CD4-positive, alpha-beta memory T cell (primary cell): ENCODE measurements at regions not wholly inside any gene's neighbourhood (a gene's known extent, or its start where the extent isn't known, plus 50 kb on each side); places are given as distances from the start of the nearest gene placed in this dataset.

ENCODE experiments used
- CTCF ChIA-PET: fragments of 350-600 bp; sonication (Branson Sonifier 250); formaldehyde crosslinking; loops from one replicate; lab custom pipeline; 2021; ENCODE audit warnings: inconsistent platforms; ENCODE audit not compliant: partially characterized antibody; lab: Charles Lee
- POLR2A ChIA-PET: fragments of 350-600 bp; sonication (Branson Sonifier 250); formaldehyde crosslinking; loops from one replicate; lab custom pipeline; 2021; ENCODE audit not compliant: partially characterized antibody; lab: Charles Lee
- DNase-seq, 5 donors: peaks; one replicate each; pipeline versions ENCODE4 v3.0.0 to v3.0.0-alpha.2; 2020 to 2022; ENCODE audit warnings: mixed read lengths in 1 of 5
- H3K27ac ChIP-seq: one replicate; pipeline ENCODE4 v1.7.0; 2013; ENCODE audit warnings: low read depth, low read length
- H3K27me3 ChIP-seq: 2 replicates; pipeline ENCODE4 v1.7.0; 2013; ENCODE audit warnings: mild to moderate bottlenecking, low read length, moderate library complexity; ENCODE audit not compliant: insufficient read depth
- H3K36me3 ChIP-seq: 2 replicates; pipeline ENCODE4 v1.7.0; 2013; ENCODE audit warnings: mild to moderate bottlenecking, low read length, moderate library complexity; ENCODE audit not compliant: insufficient read depth
- H3K4me1 ChIP-seq: 2 replicates; pipeline ENCODE4 v1.7.0; 2013; ENCODE audit warnings: mild to moderate bottlenecking, low read length, moderate library complexity; ENCODE audit not compliant: insufficient read depth
- H3K4me3 ChIP-seq, 2 donors: one replicate each; pipeline ENCODE4 v1.7.0; 2013; ENCODE audit warnings: low read length in 2 of 2, mild to moderate bottlenecking in 1 of 2
- H3K9me3 ChIP-seq, 2 donors: one replicate each; pipeline ENCODE4 v1.7.0; 2013; ENCODE audit warnings: low read length in 2 of 2, control low read depth in 1 of 2; ENCODE audit not compliant: control insufficient read depth in 1 of 2
- H3K27ac Mint-ChIP-seq, 7 donors: one replicate each; pipeline ENCODE4 v1.8.0; 2020 to 2021; ENCODE audit warnings: mixed read lengths in 7 of 7, mild to moderate bottlenecking in 6 of 7, inconsistent platforms in 3 of 7, moderate library complexity in 3 of 7
- H3K27me3 Mint-ChIP-seq, 2 donors: one replicate each; pipeline ENCODE4 v1.8.0; 2020 to 2021; ENCODE audit warnings: mixed read lengths in 2 of 2
- H3K36me3 Mint-ChIP-seq, 2 donors: one replicate each; pipeline ENCODE4 v1.8.0; 2020 to 2021; ENCODE audit warnings: mixed read lengths in 2 of 2, inconsistent platforms in 1 of 2, mild to moderate bottlenecking in 1 of 2
- H3K4me1 Mint-ChIP-seq, 4 donors: one replicate each; pipeline ENCODE4 v1.8.0; 2020 to 2021; ENCODE audit warnings: mixed read lengths in 4 of 4, mild to moderate bottlenecking in 1 of 4
- H3K4me3 Mint-ChIP-seq, 8 donors: one replicate each; pipeline ENCODE4 v1.8.0; 2020 to 2021; ENCODE audit warnings: mixed read lengths in 8 of 8, mild to moderate bottlenecking in 7 of 8, moderate library complexity in 6 of 8, inconsistent platforms in 3 of 8
- H3K9me3 Mint-ChIP-seq, 8 donors: one replicate each; pipeline ENCODE4 v1.8.0; 2020 to 2021; ENCODE audit warnings: mixed read lengths in 8 of 8, mild to moderate bottlenecking in 5 of 8, inconsistent platforms in 3 of 8, moderate library complexity in 1 of 8
- intact Hi-C: fragments of 100-400 bp; cut with micrococcal nuclease; formaldehyde crosslinking; loops from one replicate; pipeline ENCODE4 v1.15.1; 2023

DNA sequence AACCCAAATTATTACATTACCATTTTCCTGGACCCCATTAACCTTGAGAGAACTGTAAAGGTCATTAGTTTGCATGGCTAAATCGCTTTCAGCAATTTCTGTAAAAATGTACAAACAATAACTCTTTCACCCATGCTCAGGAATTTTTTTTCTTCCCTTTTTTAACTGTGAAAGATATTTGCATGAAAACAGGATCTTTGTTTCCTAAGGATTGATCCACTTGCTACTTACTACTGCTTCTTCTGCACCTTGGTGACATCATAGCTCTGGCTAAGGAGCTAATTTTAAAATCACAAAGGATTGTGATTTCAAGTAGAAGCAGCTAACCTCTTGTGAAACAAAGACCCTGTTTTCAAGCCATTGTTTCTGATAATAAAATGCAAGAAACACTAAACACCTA, 274.6 kb upstream of the ESRRG start:
- no peak overlapping the region for H3K4me3 Mint-ChIP-seq
- no peak overlapping the region for H3K27ac Mint-ChIP-seq
- Histone ChIP-seq H3K4me3 (no peak overlapping the region), H3K4me1 (no peaks in the 10 kb centered on the region), H3K27ac (no peak overlapping the region), H3K9me3 (no peaks in the 10 kb centered on the region), H3K36me3 (no peaks in the 10 kb centered on the region), H3K27me3 (no peaks in the 10 kb centered on the region)
- ChIA-PET CTCF (no interaction called here), POLR2A (no interaction called here)
- no peaks in the 10 kb centered on the region for H3K36me3 Mint-ChIP-seq
- H3K27me3 Mint-ChIP-seq = no peaks in the 10 kb centered on the region
- no peaks in the 10 kb centered on the region for H3K4me1 Mint-ChIP-seq
- no peak for DNase-seq
- intact Hi-C loops = no loop called here
- H3K9me3 Mint-ChIP-seq = peaks cover 0 to 7% (median 3%) of the 10 kb centered on the region in 8 donors

DNA sequence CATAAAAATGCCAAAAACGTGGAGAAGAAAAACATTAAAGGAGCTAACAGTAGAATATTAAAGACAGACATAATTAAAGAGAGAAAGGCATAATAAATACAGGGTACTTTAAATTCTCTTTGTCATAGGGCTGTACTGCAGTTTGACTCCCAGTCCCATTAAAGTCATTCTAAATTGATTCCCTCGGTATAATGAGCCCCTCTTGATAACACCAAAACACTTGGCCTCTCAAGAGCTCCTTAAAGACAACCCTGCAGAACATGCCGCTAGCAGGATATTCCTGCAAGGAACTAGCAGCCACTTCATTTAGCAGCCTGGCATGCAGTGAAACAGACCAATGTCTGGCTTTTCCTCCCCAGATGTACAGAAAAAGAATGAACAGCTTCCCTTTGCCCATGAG, 273.8 kb upstream of the ESRRG start:
- intact Hi-C loops = no loop called here
- DNase-seq = no peak
- Histone ChIP-seq H3K4me1 (no peaks in the 10 kb centered on the region), H3K27ac (no peak overlapping the region), H3K27me3 (no peaks in the 10 kb centered on the region), H3K4me3 (no peak overlapping the region), H3K36me3 (no peaks in the 10 kb centered on the region), H3K9me3 (no peaks in the 10 kb centered on the region)
- Mint-ChIP-seq H3K9me3 (peaks cover 0 to 7% (median 4%) of the 10 kb centered on the region in 8 donors), H3K4me3 (no peak overlapping the region), H3K4me1 (no peaks in the 10 kb centered on the region), H3K27ac (no peak overlapping the region), H3K36me3 (no peaks in the 10 kb centered on the region), H3K27me3 (no peaks in the 10 kb centered on the region)
- ChIA-PET POLR2A (no interaction called here), CTCF (no interaction called here)

DNA sequence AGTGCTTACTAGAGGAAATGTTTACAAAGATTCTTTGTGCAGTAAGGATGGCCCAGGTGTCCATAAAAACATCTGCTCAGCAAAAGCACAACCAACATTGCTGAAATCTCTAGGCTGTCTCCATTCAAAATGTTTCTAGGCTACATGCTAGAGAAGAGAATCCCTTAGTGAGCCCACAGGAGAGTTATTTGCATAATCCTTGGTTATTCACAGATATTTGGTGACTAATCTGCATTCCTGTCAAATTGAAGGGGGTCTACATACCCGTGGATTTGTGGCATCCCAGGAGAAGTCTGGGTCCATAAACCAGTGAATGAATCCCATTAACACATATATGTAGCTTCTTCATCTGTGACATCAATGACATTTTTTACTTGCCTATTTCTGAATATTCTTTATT, 261.3 kb upstream of the ESRRG start:
- H3K36me3 Mint-ChIP-seq = no peaks in the 10 kb centered on the region
- Histone ChIP-seq H3K4me1 (no peaks in the 10 kb centered on the region), H3K27ac (no peak overlapping the region), H3K9me3 (no peaks in the 10 kb centered on the region), H3K36me3 (no peaks in the 10 kb centered on the region), H3K27me3 (no peaks in the 10 kb centered on the region), H3K4me3 (no peak overlapping the region)
- no peaks in the 10 kb centered on the region for H3K4me1 Mint-ChIP-seq
- POLR2A ChIA-PET = no interaction called here
- intact Hi-C loops = no loop called here
- H3K27ac Mint-ChIP-seq = no peak overlapping the region
- no peak overlapping the region for H3K4me3 Mint-ChIP-seq
- H3K27me3 Mint-ChIP-seq = no peaks in the 10 kb centered on the region
- no peak for DNase-seq
- H3K9me3 Mint-ChIP-seq = peaks cover 0 to 10% (median 7%) of the 10 kb centered on the region in 8 donors
- CTCF ChIA-PET = no interaction called here

DNA sequence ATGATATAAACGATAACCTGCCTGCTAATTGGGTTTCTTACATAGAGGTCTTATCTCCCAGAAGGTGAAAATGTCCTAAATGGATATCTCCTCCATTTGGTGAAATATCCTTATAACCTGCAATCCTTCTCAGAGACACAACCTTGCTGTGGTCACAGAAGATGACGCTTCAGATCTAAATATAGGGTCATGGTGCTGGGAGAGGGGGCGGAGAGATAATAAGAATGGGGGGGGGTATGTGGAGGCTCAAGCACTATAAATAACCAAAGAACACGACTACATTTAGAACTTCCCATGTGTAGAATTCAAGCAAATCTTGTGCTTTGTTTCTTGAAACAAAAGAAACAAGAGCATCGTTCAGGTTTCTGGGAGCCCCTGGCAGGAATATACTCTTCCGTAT, 260.6 kb upstream of the ESRRG start:
- no peak overlapping the region for H3K4me3 Mint-ChIP-seq
- Histone ChIP-seq H3K4me3 (no peak overlapping the region), H3K4me1 (no peaks in the 10 kb centered on the region), H3K27me3 (no peaks in the 10 kb centered on the region), H3K27ac (no peak overlapping the region), H3K9me3 (no peaks in the 10 kb centered on the region), H3K36me3 (no peaks in the 10 kb centered on the region)
- ChIA-PET CTCF (no interaction called here), POLR2A (no interaction called here)
- intact Hi-C loops = no loop called here
- no peaks in the 10 kb centered on the region for H3K36me3 Mint-ChIP-seq
- H3K9me3 Mint-ChIP-seq = peaks cover 0 to 14% (median 7%) of the 10 kb centered on the region in 8 donors
- H3K4me1 Mint-ChIP-seq = no peaks in the 10 kb centered on the region
- no peak overlapping the region for H3K27ac Mint-ChIP-seq
- no peak for DNase-seq
- H3K27me3 Mint-ChIP-seq = no peaks in the 10 kb centered on the region

DNA sequence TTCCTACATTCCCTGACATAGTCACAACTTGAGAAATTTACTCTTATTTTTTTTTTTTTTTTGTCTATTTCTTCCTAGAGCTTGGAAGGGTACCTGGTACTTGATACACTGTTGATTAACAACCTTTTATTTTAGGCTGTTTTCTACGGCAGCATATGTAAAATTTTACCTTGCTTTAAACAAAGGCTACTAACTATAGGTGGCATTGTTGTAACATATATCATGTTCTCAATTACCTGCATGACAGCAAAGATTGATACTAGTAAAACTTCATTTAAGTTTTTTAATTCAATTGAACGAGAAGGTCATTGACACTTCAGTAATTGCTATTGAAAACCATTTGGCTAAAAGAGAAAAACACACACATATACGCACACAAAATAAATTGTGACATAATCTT, 238.3 kb upstream of the ESRRG start:
- CTCF ChIA-PET = no interaction called here
- Mint-ChIP-seq H3K4me1 (no peaks in the 10 kb centered on the region), H3K27me3 (no peaks in the 10 kb centered on the region), H3K36me3 (no peaks in the 10 kb centered on the region), H3K27ac (no peak overlapping the region), H3K9me3 (peaks cover 0 to 9% (median 3%) of the 10 kb centered on the region in 8 donors), H3K4me3 (no peak overlapping the region)
- Histone ChIP-seq H3K27ac (no peak overlapping the region), H3K4me3 (no peak overlapping the region), H3K36me3 (no peaks in the 10 kb centered on the region), H3K27me3 (no peaks in the 10 kb centered on the region), H3K9me3 (no peaks in the 10 kb centered on the region), H3K4me1 (no peaks in the 10 kb centered on the region)
- no peak for DNase-seq
- intact Hi-C loops = no loop called here
- POLR2A ChIA-PET = no interaction called here

DNA sequence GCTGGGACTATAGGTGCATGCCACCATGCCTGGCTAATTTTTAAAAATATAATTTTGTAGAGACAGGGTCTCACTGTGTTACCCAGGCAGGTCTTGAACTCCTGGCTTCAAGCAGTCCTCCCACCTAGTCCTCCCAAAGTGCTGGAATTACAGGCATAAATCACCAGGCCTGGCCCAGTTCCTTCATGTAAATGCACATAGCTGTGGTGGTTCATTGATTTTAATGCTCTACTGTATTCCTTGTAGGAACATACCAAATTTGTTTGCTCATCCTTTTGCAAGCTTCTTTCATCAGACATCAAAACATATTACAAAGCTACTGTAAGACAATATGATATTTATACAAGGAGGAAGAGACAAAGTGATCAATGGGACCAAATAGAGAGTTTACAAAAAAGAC, 237.5 kb upstream of the ESRRG start:
- Mint-ChIP-seq H3K27ac (no peak overlapping the region), H3K4me1 (no peaks in the 10 kb centered on the region), H3K36me3 (no peaks in the 10 kb centered on the region), H3K27me3 (no peaks in the 10 kb centered on the region), H3K9me3 (peaks cover 1 to 10% (median 4%) of the 10 kb centered on the region in 8 donors), H3K4me3 (no peak overlapping the region)
- Histone ChIP-seq H3K4me3 (no peak overlapping the region), H3K36me3 (no peaks in the 10 kb centered on the region), H3K4me1 (no peaks in the 10 kb centered on the region), H3K9me3 (no peaks in the 10 kb centered on the region), H3K27me3 (no peaks in the 10 kb centered on the region), H3K27ac (no peak overlapping the region)
- DNase-seq = no peak
- POLR2A ChIA-PET = no interaction called here
- CTCF ChIA-PET = no interaction called here
- intact Hi-C loops = no loop called here

DNA sequence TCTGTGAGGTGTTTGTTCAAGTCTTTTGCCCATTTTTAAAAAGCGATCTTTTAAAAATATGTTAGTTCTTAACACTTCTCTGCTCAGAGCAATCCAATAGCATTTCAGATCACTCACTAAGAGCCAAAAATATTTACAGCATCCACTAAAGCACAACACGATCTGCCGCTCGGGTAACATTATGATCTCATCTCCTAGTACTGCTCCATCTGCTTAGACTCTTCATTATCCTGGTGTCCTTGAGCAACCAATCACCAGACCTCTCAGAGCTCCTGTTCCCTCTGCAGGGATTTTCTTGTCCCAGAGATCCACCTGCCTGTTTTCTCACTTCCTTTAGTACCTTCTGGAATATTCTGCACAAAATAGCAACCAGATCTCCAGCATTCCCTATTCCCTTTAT, 235.3 kb upstream of the ESRRG start:
- CTCF ChIA-PET = no interaction called here
- Histone ChIP-seq H3K27ac (no peak overlapping the region), H3K27me3 (no peaks in the 10 kb centered on the region), H3K36me3 (no peaks in the 10 kb centered on the region), H3K4me3 (no peak overlapping the region), H3K9me3 (no peaks in the 10 kb centered on the region), H3K4me1 (no peaks in the 10 kb centered on the region)
- Mint-ChIP-seq H3K9me3 (peaks cover 0 to 17% (median 5%) of the 10 kb centered on the region in 8 donors), H3K27me3 (no peaks in the 10 kb centered on the region), H3K4me1 (no peaks in the 10 kb centered on the region), H3K4me3 (no peak overlapping the region), H3K36me3 (no peaks in the 10 kb centered on the region), H3K27ac (no peak overlapping the region)
- DNase-seq = no peak
- POLR2A ChIA-PET = no interaction called here
- intact Hi-C loops = no loop called here

DNA sequence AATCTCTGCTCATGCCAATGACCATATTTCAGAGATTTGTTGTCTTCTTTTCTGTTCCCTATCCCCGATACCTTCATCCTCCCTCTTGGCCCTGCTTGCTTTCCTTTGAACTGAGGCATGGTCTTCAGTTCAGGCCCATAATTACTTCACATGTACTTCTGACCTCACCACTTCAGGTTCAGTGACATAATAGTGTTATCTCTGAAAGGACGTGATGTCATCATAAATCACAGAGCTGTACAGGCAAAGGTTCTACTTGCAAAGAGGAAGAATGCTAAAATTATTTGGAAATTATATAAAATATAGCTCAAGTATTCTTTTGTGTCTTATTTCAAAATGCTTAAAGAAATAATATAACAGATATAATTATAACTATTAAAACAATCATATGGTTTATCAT, 230.3 kb upstream of the ESRRG start:
- Histone ChIP-seq H3K9me3 (no peaks in the 10 kb centered on the region), H3K4me3 (no peak overlapping the region), H3K27ac (no peak overlapping the region), H3K27me3 (no peaks in the 10 kb centered on the region), H3K4me1 (no peaks in the 10 kb centered on the region), H3K36me3 (no peaks in the 10 kb centered on the region)
- ChIA-PET POLR2A (no interaction called here), CTCF (no interaction called here)
- Mint-ChIP-seq H3K27ac (no peak overlapping the region), H3K36me3 (no peaks in the 10 kb centered on the region), H3K4me3 (no peak overlapping the region), H3K27me3 (no peaks in the 10 kb centered on the region), H3K4me1 (no peaks in the 10 kb centered on the region), H3K9me3 (peaks cover 0 to 17% (median 5%) of the 10 kb centered on the region in 8 donors)
- no peak for DNase-seq
- intact Hi-C loops = no loop called here
